ENCODE measurements at regions not wholly inside any gene's neighbourhood (a gene's known extent, or its start where the extent isn't known, plus 50 kb on each side); places are given as distances from the start of the nearest gene placed in this dataset.

DNA sequence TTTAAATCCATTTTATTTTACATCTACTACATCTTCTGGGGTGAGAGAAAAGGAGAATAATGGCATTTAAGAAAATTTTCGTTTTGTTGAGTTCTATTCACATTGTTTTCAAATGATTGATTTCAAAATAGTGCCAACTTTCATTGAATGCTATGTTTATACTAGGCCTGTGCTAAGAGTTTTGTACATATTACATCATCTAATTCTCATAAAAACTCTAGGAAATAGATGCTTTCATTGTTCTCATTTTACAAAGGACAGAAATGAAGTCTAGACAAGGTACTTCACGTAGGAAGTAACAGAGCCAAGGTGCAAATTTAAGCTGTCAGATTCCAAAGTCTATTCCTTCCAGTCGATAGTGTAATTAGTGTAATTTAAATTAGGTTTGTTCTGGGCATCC lies 402.8 kb upstream of the UBE2E3 start:
- peak; percentile 42; the same call in 1 of the 2 replicates for ATAC-seq
- intact Hi-C loops (cut with micrococcal nuclease): no loop called here

DNA sequence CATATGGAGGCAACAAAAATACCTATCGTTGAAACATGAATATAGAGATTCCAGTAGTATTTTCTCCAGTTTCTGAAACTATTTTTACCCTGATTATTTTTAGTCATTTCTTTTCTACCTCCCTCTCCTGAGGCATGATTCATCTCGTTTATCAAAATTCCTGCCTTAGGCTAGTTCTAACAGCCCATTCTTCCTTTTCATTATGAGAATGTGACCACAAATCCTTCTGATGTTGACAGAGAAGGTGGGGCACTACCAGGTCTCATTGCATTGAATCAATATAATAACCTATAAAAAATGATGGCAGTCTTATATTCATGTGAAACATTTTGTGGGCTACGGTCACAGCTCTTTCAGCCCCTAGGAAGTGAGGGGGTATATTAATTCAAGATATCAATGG lies 406.5 kb upstream of the UBE2E3 start:
- CTCF ChIA-PET: no interaction called here

More for the DNA sequence above, 402.8 kb upstream of the UBE2E3 start:
- H3F3A ChIP-seq (ENCODE audit: low read length, unreplicated experiment): no peaks in the 10 kb centered on the region
- H3K4me2 ChIP-seq (ENCODE audit: low read length): no peak overlapping the region
- H3K27ac ChIP-seq (ENCODE audit: low read length): no peak overlapping the region
- peaks cover 34% of the 10 kb centered on the region for H3K4me1 ChIP-seq (ENCODE audit: insufficient read depth, low read length)
- H3K79me2 ChIP-seq (ENCODE audit: low read length): no peaks in the 10 kb centered on the region
- TF ChIP-seq EZH2 (IDR thresholded peaks at IDR 0.05; ENCODE audit: low read length, unreplicated experiment): no peak
- TF ChIP-seq EZH2phosphoT487 (IDR thresholded peaks at IDR 0.05; ENCODE audit: borderline replicate concordance, low read length): no peak
- TF ChIP-seq, protein P1, sequence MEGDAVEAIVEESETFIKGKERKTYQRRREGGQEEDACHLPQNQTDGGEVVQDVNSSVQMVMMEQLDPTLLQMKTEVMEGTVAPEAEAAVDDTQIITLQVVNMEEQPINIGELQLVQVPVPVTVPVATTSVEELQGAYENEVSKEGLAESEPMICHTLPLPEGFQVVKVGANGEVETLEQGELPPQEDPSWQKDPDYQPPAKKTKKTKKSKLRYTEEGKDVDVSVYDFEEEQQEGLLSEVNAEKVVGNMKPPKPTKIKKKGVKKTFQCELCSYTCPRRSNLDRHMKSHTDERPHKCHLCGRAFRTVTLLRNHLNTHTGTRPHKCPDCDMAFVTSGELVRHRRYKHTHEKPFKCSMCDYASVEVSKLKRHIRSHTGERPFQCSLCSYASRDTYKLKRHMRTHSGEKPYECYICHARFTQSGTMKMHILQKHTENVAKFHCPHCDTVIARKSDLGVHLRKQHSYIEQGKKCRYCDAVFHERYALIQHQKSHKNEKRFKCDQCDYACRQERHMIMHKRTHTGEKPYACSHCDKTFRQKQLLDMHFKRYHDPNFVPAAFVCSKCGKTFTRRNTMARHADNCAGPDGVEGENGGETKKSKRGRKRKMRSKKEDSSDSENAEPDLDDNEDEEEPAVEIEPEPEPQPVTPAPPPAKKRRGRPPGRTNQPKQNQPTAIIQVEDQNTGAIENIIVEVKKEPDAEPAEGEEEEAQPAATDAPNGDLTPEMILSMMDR (conservative IDR thresholded peaks at IDR 0.05; ENCODE audit: low read depth, low read length): no peak
- no peak overlapping the region for H3K4me3 ChIP-seq (ENCODE audit: low read length)
- H3K27me3 ChIP-seq (ENCODE audit: low read length): no peaks in the 10 kb centered on the region
- no peak overlapping the region for H2AFZ ChIP-seq (ENCODE audit: low read length)
- H3K9ac ChIP-seq (ENCODE audit: low read length): no peak overlapping the region; the same call in 1 of the 2 replicates
- BruUV-seq (replicated peaks): no TSS peak
- DNase-seq: peak; percentile 53
- ChIA-PET POLR2A (ENCODE audit: unreplicated experiment) (no interaction called here), CTCF (no interaction called here)
- no peaks in the 10 kb centered on the region for H4K20me1 ChIP-seq (ENCODE audit: low read length)
- H3K36me3 ChIP-seq (ENCODE audit: low read depth, low read length): no peaks in the 10 kb centered on the region
- H3K9me2 ChIP-seq (replicated peaks; ENCODE audit: low read length): no peaks in the 10 kb centered on the region
- H3K9me3 ChIP-seq (ENCODE audit: low read length): no peaks in the 10 kb centered on the region

DNA sequence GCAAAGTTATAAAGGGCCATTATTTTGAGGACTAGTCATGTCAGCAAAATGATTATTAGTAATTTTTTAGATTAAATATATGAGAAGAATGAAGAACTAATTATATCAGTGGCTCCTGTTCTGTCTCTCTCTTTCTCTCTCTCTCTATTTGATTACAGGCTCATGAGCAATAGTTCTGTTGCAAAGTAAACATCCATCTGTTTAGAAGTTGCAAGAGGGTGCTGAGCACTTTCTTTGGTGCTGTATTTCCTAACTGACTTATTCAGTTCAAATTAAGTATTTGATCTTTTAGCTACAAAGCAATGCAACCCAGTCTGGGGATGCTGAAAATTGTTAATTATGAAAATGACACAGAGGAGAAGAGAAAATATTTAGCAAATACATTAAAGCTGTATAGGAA lies 408.1 kb upstream of the UBE2E3 start:
- no peaks in the 10 kb centered on the region for H3K9me3 ChIP-seq (ENCODE audit: low read length)
- CTCF ChIA-PET: no interaction called here
- TF ChIP-seq EZH2 (IDR thresholded peaks at IDR 0.05; ENCODE audit: low read length, unreplicated experiment) (no peak), EZH2phosphoT487 (IDR thresholded peaks at IDR 0.05; ENCODE audit: borderline replicate concordance, low read length) (no peak)
- TF ChIP-seq, protein P1 (conservative IDR thresholded peaks at IDR 0.05; ENCODE audit: low read depth, low read length): no peak
- H3K36me3 ChIP-seq (ENCODE audit: low read depth, low read length): no peaks in the 10 kb centered on the region
- H2AFZ ChIP-seq (ENCODE audit: low read length): no peak overlapping the region
- no peaks in the 10 kb centered on the region for H3K79me2 ChIP-seq (ENCODE audit: low read length)
- DNase-seq: peak; percentile 47
- H3K4me3 ChIP-seq (ENCODE audit: low read length): no peak overlapping the region
- H3K4me2 ChIP-seq (ENCODE audit: low read length): 0 out of 2 replicates have a peak overlapping the region, but pooled peaks have one; percentile 23
- no peaks in the 10 kb centered on the region for H3K9me2 ChIP-seq (replicated peaks; ENCODE audit: low read length)
- peaks cover 45% of the 10 kb centered on the region for H3K4me1 ChIP-seq (ENCODE audit: insufficient read depth, low read length)
- H3F3A ChIP-seq (ENCODE audit: low read length, unreplicated experiment): no peaks in the 10 kb centered on the region
- intact Hi-C loops (cut with micrococcal nuclease): loop anchor here (5.0 kb wide), 3 partner anchors 120 to 315 kb away; no protein-coding TSS in a partner anchor
- ATAC-seq: peak; percentile 33; the same call in 1 of the 2 replicates
- H3K27me3 ChIP-seq (ENCODE audit: low read length): no peaks in the 10 kb centered on the region
- peak overlapping the region; percentile 21 for H3K27ac ChIP-seq (ENCODE audit: low read length)
- H3K9ac ChIP-seq (ENCODE audit: low read length): no peak overlapping the region; the same call in 1 of the 2 replicates
- no peaks in the 10 kb centered on the region for H4K20me1 ChIP-seq (ENCODE audit: low read length)
- no TSS peak for BruUV-seq (replicated peaks)
- POLR2A ChIA-PET (ENCODE audit: unreplicated experiment): no interaction called here

More for the DNA sequence above, 406.5 kb upstream of the UBE2E3 start:
- Histone ChIP-seq H3K4me2 (ENCODE audit: low read length) (peak overlapping the region; percentile 63), H3K27ac (ENCODE audit: low read length) (peak overlapping the region; percentile 73), H4K20me1 (ENCODE audit: low read length) (no peaks in the 10 kb centered on the region), H3K9me3 (ENCODE audit: low read length) (no peaks in the 10 kb centered on the region), H3K9ac (ENCODE audit: low read length) (peak overlapping the region; percentile 33), H3F3A (ENCODE audit: low read length, unreplicated experiment) (no peaks in the 10 kb centered on the region), H3K4me1 (ENCODE audit: insufficient read depth, low read length) (peaks cover 48% of the 10 kb centered on the region), H2AFZ (ENCODE audit: low read length) (no peak overlapping the region), H3K9me2 (replicated peaks; ENCODE audit: low read length) (no peaks in the 10 kb centered on the region), H3K79me2 (ENCODE audit: low read length) (no peaks in the 10 kb centered on the region), H3K36me3 (ENCODE audit: low read depth, low read length) (no peaks in the 10 kb centered on the region), H3K4me3 (ENCODE audit: low read length) (no peak overlapping the region), H3K27me3 (ENCODE audit: low read length) (no peaks in the 10 kb centered on the region)
- POLR2A ChIA-PET (ENCODE audit: unreplicated experiment): no interaction called here
- ATAC-seq (peak; percentile 89), DNase-seq (peak; percentile 97)
- BruUV-seq (replicated peaks): no TSS peak
- TF ChIP-seq EZH2phosphoT487 (IDR thresholded peaks at IDR 0.05; ENCODE audit: borderline replicate concordance, low read length) (no peak), EZH2 (IDR thresholded peaks at IDR 0.05; ENCODE audit: low read length, unreplicated experiment) (no peak)
- TF ChIP-seq, protein P1 (conservative IDR thresholded peaks at IDR 0.05; ENCODE audit: low read depth, low read length): no peak
- intact Hi-C loops (cut with micrococcal nuclease): loop anchor here (1.0 to 5.0 kb wide), 6 partner anchors 50 to 449 kb away; no protein-coding TSS in a partner anchor
